SK-N-MC (cell line): ENCODE measurements at regions not wholly inside any gene's neighbourhood (a gene's known extent, or its start where the extent isn't known, plus 50 kb on each side); places are given as distances from the start of the nearest gene placed in this dataset.

ENCODE experiments used
- DNase-seq: peaks from one replicate; pipeline ENCODE4 v3.0.0-alpha.2; 2011; ENCODE audit warnings: low read depth, low spot score
- H3K27ac ChIP-seq: fragments of 200-600 bp; sonication (generic); 2 replicates; pipeline ENCODE4 v1.5.1; 2016; ENCODE audit warnings: mixed run types
- H3K36me3 ChIP-seq: fragments of 200-600 bp; sonication (generic); 2 replicates; pipeline ENCODE4 v1.6.1; 2017; ENCODE audit warnings: antibody characterized with exemption, low read length, mixed read lengths; ENCODE audit not compliant: insufficient read depth
- H3K4me3 ChIP-seq: fragments of 200-600 bp; sonication (generic); 2 replicates; pipeline ENCODE4 v1.5.1; 2016
- H3K9ac ChIP-seq: fragments of 200-600 bp; sonication (generic); 2 replicates; pipeline ENCODE4 v1.8.0; 2017; ENCODE audit warnings: mixed run types, mixed read lengths; ENCODE audit not compliant: insufficient read length
- H3K9me3 ChIP-seq: fragments of 200-600 bp; sonication (generic); 2 replicates; pipeline ENCODE4 v1.6.1; 2017; ENCODE audit warnings: low read depth, mild to moderate bottlenecking, antibody characterized with exemption, low read length, moderate library complexity, mixed read lengths
- EZH2 ChIP-seq: fragments of 200-600 bp; sonication (generic); IDR thresholded peaks from one replicate; pipeline ENCODE4 v1.6.1; 2017; ENCODE audit warnings: antibody characterized with exemption
- FOXP2 ChIP-seq: optimal IDR thresholded peaks from 2 replicates; pipeline ENCODE3; 2011; ENCODE audit warnings: mild to moderate bottlenecking, moderate library complexity; ENCODE audit not compliant: insufficient read depth; ENCODE audit errors: extremely low read length, control extremely low read depth
- POLR2AphosphoS5 ChIP-seq: IDR thresholded peaks from 2 replicates; pipeline ENCODE4 v1.6.1; 2012; ENCODE audit warnings: mild to moderate bottlenecking, low read depth, low read length, borderline replicate concordance

GRCh38 chr2:37793004-37793403 lies 121.6 kb upstream of the CDC42EP3 start:
- no peak for TF ChIP-seq FOXP2
- no peak for TF ChIP-seq POLR2AphosphoS5
- TF ChIP-seq EZH2: no peak
- Histone ChIP-seq H3K27ac (no peak overlapping the region), H3K36me3 (no peaks in the 10 kb centered on the region), H3K9me3 (no peaks in the 10 kb centered on the region; the same call in 1 of the 2 replicates), H3K9ac (no peak overlapping the region), H3K4me3 (no peak overlapping the region)
- no peak for DNase-seq

GRCh38 chr2:37794717-37795116 lies 123.3 kb upstream of the CDC42EP3 start:
- no peak for DNase-seq
- H3K4me3 ChIP-seq: no peak overlapping the region
- H3K36me3 ChIP-seq: no peaks in the 10 kb centered on the region
- no peak overlapping the region for H3K27ac ChIP-seq
- no peak for TF ChIP-seq EZH2
- TF ChIP-seq FOXP2: no peak
- TF ChIP-seq POLR2AphosphoS5: no peak
- no peaks in the 10 kb centered on the region for H3K9me3 ChIP-seq
- no peak overlapping the region for H3K9ac ChIP-seq

DNA sequence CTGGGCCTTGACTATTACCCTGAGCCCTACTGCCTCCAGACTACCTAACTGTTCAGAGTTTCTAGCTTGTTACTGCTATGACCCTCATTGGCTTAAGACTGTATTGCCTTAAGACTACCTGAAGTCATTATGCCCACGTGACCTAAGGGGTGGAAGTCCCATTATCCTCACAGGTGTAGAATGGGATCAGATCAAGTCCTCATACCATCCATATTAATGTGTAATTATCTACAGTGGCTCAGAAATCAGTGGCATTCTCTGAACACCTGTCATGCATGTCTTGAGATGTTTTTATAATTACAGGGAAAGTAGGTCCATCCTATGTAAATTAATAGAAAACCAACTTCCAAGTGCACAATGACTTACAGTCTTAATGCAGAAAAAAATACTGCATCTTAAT lies 124.0 kb upstream of the CDC42EP3 start:
- TF ChIP-seq FOXP2 (no peak), POLR2AphosphoS5 (no peak), EZH2 (no peak)
- Histone ChIP-seq H3K9me3 (no peaks in the 10 kb centered on the region), H3K4me3 (no peak overlapping the region), H3K36me3 (no peaks in the 10 kb centered on the region), H3K9ac (no peak overlapping the region), H3K27ac (no peak overlapping the region)
- DNase-seq: no peak

DNA sequence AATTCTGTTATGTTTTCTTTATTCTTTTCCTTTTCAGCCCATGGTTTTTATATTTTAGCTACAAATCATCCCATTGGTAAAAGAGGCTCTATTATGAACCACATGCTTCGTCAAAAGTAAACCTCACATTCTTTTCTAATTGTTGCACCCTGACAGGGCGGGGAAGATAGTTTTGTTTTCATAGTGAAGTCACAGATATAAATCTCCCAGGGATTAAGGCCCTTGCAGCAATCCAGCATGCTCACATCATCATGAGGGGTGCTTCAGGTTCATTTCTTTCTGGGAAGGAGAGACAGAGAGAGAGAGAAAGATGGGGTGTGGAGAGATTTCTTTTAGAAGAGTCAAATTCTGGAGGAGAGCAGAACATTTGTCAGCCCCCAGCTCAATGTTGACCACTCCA lies 124.5 kb upstream of the CDC42EP3 start:
- Histone ChIP-seq H3K9ac (no peak overlapping the region), H3K36me3 (no peaks in the 10 kb centered on the region), H3K27ac (no peak overlapping the region), H3K9me3 (no peaks in the 10 kb centered on the region), H3K4me3 (no peak overlapping the region)
- DNase-seq: no peak
- no peak for TF ChIP-seq FOXP2
- TF ChIP-seq POLR2AphosphoS5: no peak
- no peak for TF ChIP-seq EZH2

- H3K36me3 ChIP-seq: no peaks in the 10 kb centered on the region
- TF ChIP-seq POLR2AphosphoS5 (no peak), EZH2 (no peak), FOXP2 (no peak)
- no peak for DNase-seq
- H3K27ac ChIP-seq: no peak overlapping the region
- H3K4me3 ChIP-seq: no peak overlapping the region
- no peaks in the 10 kb centered on the region for H3K9me3 ChIP-seq
- no peak overlapping the region for H3K9ac ChIP-seq
Measured at GRCh38 chr2:37796481-37796880, 125.0 kb upstream of the CDC42EP3 start.

DNA sequence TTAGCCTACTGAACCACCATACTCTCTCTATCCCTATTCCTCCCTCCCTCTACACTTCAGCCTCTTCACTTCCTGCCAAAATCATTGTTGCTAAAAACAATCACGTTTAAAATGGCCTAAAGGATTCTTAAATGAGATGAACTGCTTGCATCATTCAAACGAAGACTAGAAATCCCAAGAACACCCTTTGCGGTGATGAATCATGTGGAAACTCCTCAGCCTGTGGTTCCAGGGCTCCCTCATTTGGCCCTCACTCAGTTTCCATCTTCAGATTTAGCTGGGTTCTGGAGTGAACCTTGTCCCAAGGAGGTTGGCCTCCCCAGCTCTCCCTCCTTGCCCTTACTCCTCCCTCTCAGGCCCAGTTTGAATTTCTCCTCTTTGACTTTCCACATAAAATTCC lies 125.6 kb upstream of the CDC42EP3 start:
- DNase-seq: no peak

DNA sequence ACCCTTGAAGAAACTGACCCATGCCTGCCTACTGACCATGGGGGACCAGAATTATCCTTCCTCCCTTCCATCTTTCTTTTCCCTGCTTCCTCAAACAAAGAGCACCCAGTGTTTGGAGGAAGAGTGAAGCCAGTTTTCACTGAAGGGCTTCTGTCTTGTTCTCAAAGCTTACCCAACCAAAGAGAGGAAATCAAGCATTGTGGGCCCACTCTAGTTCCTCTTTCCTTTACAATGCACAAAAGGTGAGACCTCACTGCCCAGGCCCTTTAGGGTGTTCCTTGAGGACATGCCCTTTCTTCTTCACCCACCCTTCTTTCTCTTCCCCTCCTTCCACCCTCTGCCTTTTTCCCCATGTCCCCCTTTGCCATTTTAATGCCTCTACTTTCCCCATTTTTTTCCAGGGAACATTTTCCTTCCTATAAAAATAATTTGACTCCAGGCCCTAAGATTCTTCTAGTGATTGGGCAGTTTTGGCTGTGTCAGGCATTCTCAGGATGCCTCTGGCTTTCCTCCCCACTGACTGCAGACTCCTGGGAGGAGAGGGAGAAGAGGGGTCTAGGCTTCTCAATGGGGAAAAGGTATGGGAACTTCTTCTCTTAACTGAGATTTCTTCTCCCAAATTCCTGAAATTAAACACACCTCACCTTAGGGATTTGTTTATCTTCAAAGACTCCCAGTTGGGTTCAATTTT lies 126.6 kb upstream of the RMDN2 start:
- no peaks in the 10 kb centered on the region for H3K36me3 ChIP-seq
- no peak overlapping the region for H3K4me3 ChIP-seq
- no peak for DNase-seq
- H3K9me3 ChIP-seq: no peaks in the 10 kb centered on the region
- no peak overlapping the region for H3K27ac ChIP-seq
- TF ChIP-seq POLR2AphosphoS5 (no peak), EZH2 (no peak), FOXP2 (no peak)
- H3K9ac ChIP-seq: no peak overlapping the region

More for the DNA sequence above, 125.6 kb upstream of the CDC42EP3 start:
- H3K27ac ChIP-seq: no peak overlapping the region
- no peak overlapping the region for H3K4me3 ChIP-seq
- H3K36me3 ChIP-seq: no peaks in the 10 kb centered on the region
- no peak for TF ChIP-seq POLR2AphosphoS5
- TF ChIP-seq FOXP2: no peak
- TF ChIP-seq EZH2: no peak
- no peaks in the 10 kb centered on the region for H3K9me3 ChIP-seq
- no peak overlapping the region for H3K9ac ChIP-seq

DNA sequence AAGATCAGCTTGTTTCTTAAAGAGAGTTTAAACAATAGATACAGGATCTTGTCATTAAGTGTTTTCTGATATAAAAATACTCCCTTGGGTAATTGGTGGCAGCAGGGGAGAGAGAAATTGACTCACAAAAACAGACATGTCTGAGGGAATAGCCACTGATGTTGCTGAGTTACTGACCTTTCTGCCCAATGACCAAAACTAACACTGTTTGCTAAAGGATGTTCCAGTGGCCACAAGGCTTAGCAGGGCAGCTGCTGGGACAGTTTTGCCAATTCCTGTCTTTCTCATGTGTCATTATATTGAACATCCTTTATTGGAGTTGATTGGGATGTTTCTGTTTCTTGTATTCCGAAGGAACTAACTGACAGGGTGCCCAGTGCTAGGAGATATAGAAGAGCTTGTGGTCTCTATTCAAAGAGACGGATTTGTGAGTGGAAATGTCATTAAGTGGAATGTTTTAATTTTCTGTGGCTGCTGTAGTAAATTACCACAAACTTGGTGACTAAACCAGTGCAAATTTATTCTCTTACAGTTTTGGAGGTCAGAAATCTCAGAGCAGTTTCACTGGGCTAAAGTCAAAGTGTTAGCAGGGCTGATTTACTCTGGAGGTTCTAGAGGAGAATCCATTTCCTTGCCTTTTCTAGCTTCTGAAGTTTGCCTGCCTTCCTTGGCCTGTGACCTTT lies 124.8 kb upstream of the RMDN2 start:
- no peak for TF ChIP-seq POLR2AphosphoS5
- TF ChIP-seq EZH2: no peak
- TF ChIP-seq FOXP2: no peak
- Histone ChIP-seq H3K9ac (no peak overlapping the region), H3K27ac (no peak overlapping the region), H3K9me3 (no peaks in the 10 kb centered on the region), H3K4me3 (no peak overlapping the region), H3K36me3 (no peaks in the 10 kb centered on the region)
- no peak for DNase-seq

DNA sequence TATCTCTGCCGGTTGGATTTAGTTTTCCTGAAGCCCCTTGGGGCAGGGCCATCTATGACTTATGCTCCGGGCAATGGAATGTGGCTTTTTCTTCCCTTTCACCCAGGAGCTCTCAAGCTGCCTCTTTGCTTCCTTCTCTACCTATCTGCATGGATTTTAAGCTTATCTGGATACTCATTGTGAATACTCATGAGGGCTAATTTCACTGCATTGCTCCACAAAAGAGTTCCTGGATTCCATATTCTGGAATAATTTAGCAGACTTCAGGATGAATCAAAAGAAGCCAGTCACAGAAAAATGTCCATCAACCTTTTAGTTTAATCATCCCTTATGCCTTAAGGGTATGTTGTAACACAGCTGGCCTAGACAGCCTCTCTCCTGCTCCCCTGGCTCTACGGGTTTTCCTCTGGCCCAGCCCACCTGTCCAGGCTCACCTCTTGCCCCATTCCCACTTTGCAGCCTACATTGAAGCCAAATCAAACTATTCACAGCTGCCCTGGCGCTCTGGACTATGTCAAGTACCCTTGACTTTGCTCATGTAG lies 122.8 kb upstream of the RMDN2 start:
- Histone ChIP-seq H3K4me3 (no peak overlapping the region), H3K9ac (no peak overlapping the region), H3K36me3 (no peaks in the 10 kb centered on the region), H3K27ac (no peak overlapping the region), H3K9me3 (no peaks in the 10 kb centered on the region)
- no peak for TF ChIP-seq POLR2AphosphoS5
- TF ChIP-seq FOXP2: no peak
- no peak for TF ChIP-seq EZH2
- no peak for DNase-seq
